Kidney epithelial cell (primary cell): ENCODE measurements at regions not wholly inside any gene's neighbourhood (a gene's known extent, or its start where the extent isn't known, plus 50 kb on each side); places are given as distances from the start of the nearest gene placed in this dataset.

ENCODE experiments used
- DNase-seq: peaks from one replicate; pipeline ENCODE4 v3.0.0-alpha.2; 2010; ENCODE audit warnings: low read depth
- H3K27me3 ChIP-seq: 2 replicates; pipeline ENCODE4 v1.6.0; 2011; ENCODE audit warnings: low read length; ENCODE audit not compliant: control insufficient read depth, insufficient read depth
- H3K36me3 ChIP-seq: 2 replicates; pipeline ENCODE4 v1.5.1; 2011; ENCODE audit warnings: low read length; ENCODE audit not compliant: control insufficient read depth, insufficient read depth
- H3K4me3 ChIP-seq: 2 replicates; pipeline ENCODE4 v1.5.1; 2011; ENCODE audit warnings: low read depth, mild to moderate bottlenecking, control low read depth, low read length
- CTCF ChIP-seq: IDR thresholded peaks from 2 replicates; pipeline ENCODE4 v1.5.1; 2011; ENCODE audit warnings: mild to moderate bottlenecking, moderate library complexity, low read length, control low read depth, inconsistent platforms; ENCODE audit not compliant: insufficient read depth, poor library complexity, severe bottlenecking

- H3K36me3 ChIP-seq = no peaks in the 10 kb centered on the region
- H3K4me3 ChIP-seq = no peak overlapping the region
- DNase-seq = no peak
- no peaks in the 10 kb centered on the region for H3K27me3 ChIP-seq
- no peak for TF ChIP-seq CTCF
Observed at GRCh38 chr1:234760303-234760723, 150.3 kb upstream of the IRF2BP2 start.

GRCh38 chr1:234759888-234760287 lies 149.9 kb upstream of the IRF2BP2 start:
- no peaks in the 10 kb centered on the region for H3K27me3 ChIP-seq
- TF ChIP-seq CTCF = no peak

GRCh38 chr1:234758851-234759250 lies 148.9 kb upstream of the IRF2BP2 start:
- Histone ChIP-seq H3K4me3 (no peak overlapping the region), H3K27me3 (no peaks in the 10 kb centered on the region), H3K36me3 (no peaks in the 10 kb centered on the region)
- DNase-seq = no peak
- no peak for TF ChIP-seq CTCF

More at GRCh38 chr1:234759888-234760287, 149.9 kb upstream of the IRF2BP2 start:
- Histone ChIP-seq H3K36me3 (no peaks in the 10 kb centered on the region), H3K4me3 (no peak overlapping the region)
- DNase-seq = no peak

- H3K27me3 ChIP-seq = no peaks in the 10 kb centered on the region
- no peak for DNase-seq
- H3K36me3 ChIP-seq = no peaks in the 10 kb centered on the region
- no peak overlapping the region for H3K4me3 ChIP-seq
- no peak for TF ChIP-seq CTCF
Observed at GRCh38 chr1:234756857-234757256, 146.9 kb upstream of the IRF2BP2 start.

- no peak for DNase-seq
- Histone ChIP-seq H3K36me3 (no peaks in the 10 kb centered on the region), H3K27me3 (no peaks in the 10 kb centered on the region), H3K4me3 (no peak overlapping the region)
- TF ChIP-seq CTCF = no peak
Observed at GRCh38 chr1:234756066-234756774, 146.2 kb upstream of the IRF2BP2 start.

- Histone ChIP-seq H3K27me3 (no peaks in the 10 kb centered on the region), H3K36me3 (no peaks in the 10 kb centered on the region), H3K4me3 (no peak overlapping the region)
- TF ChIP-seq CTCF = no peak
- no peak for DNase-seq
Observed at GRCh38 chr1:234755449-234755863, 145.5 kb upstream of the IRF2BP2 start.
